ENCODE measurements at regions not wholly inside any gene's neighbourhood (a gene's known extent, or its start where the extent isn't known, plus 50 kb on each side); places are given as distances from the start of the nearest gene placed in this dataset.
A peak's percentile ranks its signal among the peaks of the same experiment; 100 is the strongest.

DNA sequence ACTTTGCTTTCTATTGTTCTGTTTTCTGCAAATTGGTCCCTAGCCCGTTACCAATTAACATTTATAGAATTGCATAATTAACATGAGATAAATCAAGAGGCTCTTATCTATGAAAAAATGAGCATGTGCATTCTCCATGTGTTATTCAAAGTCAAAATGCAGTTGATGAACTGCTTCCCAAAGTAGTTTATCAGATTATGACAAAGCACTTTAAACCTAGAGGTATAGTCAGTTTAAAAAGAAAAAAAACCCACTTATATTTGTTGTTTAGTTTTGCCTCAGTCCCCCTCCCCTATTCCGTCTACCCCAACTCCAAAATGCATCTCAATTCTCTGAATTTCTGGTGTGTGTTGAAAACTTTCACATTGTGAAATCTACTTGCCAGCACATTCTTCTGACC lies 119.5 kb downstream of the ATXN3L start:
- no peak overlapping the region for H3K4me2 ChIP-seq (ENCODE audit: low read depth, low read length, poor library complexity, severe bottlenecking)
- no peaks in the 10 kb centered on the region for H3K27me3 ChIP-seq (ENCODE audit: insufficient read depth, low read length, poor library complexity, severe bottlenecking)
- H3K4me3 ChIP-seq (ENCODE audit: low read length, poor library complexity, severe bottlenecking): no peak overlapping the region
- H3K9me3 ChIP-seq (ENCODE audit: insufficient read depth, low read depth, low read length): no peaks in the 10 kb centered on the region
- no peaks in the 10 kb centered on the region for H3K9me2 ChIP-seq (replicated peaks; ENCODE audit: low read depth, low read length)
- no peak overlapping the region for H2AFZ ChIP-seq (ENCODE audit: low read length)
- H3F3A ChIP-seq (ENCODE audit: low read depth): no peaks in the 10 kb centered on the region
- H3K9ac ChIP-seq (ENCODE audit: low read depth, low read length, poor library complexity, severe bottlenecking): no peak overlapping the region
- TF ChIP-seq, protein P1, sequence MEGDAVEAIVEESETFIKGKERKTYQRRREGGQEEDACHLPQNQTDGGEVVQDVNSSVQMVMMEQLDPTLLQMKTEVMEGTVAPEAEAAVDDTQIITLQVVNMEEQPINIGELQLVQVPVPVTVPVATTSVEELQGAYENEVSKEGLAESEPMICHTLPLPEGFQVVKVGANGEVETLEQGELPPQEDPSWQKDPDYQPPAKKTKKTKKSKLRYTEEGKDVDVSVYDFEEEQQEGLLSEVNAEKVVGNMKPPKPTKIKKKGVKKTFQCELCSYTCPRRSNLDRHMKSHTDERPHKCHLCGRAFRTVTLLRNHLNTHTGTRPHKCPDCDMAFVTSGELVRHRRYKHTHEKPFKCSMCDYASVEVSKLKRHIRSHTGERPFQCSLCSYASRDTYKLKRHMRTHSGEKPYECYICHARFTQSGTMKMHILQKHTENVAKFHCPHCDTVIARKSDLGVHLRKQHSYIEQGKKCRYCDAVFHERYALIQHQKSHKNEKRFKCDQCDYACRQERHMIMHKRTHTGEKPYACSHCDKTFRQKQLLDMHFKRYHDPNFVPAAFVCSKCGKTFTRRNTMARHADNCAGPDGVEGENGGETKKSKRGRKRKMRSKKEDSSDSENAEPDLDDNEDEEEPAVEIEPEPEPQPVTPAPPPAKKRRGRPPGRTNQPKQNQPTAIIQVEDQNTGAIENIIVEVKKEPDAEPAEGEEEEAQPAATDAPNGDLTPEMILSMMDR (conservative IDR thresholded peaks at IDR 0.05; ENCODE audit: low read length): no peak
- no peak for TF ChIP-seq EZH2phosphoT487 (IDR thresholded peaks at IDR 0.05; ENCODE audit: borderline replicate concordance)
- peaks cover 13% of the 10 kb centered on the region for H3K4me1 ChIP-seq (ENCODE audit: insufficient read depth, low read length, poor library complexity, severe bottlenecking)
- no peaks in the 10 kb centered on the region for H4K20me1 ChIP-seq (ENCODE audit: insufficient read depth, low read length, poor library complexity, severe bottlenecking)
- H3K36me3 ChIP-seq (ENCODE audit: insufficient read depth, low read length): no peaks in the 10 kb centered on the region
- no peaks in the 10 kb centered on the region for H3K79me2 ChIP-seq (ENCODE audit: insufficient read depth, low read length)

DNA sequence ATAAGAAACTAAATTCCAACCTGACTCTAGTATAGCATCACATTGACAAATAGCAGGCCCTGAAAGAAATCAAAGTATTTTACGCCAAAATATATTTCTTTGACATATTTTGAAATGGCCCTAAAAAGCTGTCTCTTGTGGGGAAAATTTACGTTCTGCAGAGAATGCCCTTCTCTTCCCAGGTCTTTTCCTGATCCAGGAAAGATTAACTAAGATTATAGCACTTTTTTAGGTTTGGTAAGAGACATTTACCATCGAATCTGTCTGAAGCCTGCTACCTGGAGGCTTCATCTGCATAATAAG lies 121.1 kb downstream of the ATXN3L start:
- TF ChIP-seq, protein P1 (conservative IDR thresholded peaks at IDR 0.05; ENCODE audit: low read length): no peak
- TF ChIP-seq EZH2phosphoT487 (IDR thresholded peaks at IDR 0.05; ENCODE audit: borderline replicate concordance): no peak

DNA sequence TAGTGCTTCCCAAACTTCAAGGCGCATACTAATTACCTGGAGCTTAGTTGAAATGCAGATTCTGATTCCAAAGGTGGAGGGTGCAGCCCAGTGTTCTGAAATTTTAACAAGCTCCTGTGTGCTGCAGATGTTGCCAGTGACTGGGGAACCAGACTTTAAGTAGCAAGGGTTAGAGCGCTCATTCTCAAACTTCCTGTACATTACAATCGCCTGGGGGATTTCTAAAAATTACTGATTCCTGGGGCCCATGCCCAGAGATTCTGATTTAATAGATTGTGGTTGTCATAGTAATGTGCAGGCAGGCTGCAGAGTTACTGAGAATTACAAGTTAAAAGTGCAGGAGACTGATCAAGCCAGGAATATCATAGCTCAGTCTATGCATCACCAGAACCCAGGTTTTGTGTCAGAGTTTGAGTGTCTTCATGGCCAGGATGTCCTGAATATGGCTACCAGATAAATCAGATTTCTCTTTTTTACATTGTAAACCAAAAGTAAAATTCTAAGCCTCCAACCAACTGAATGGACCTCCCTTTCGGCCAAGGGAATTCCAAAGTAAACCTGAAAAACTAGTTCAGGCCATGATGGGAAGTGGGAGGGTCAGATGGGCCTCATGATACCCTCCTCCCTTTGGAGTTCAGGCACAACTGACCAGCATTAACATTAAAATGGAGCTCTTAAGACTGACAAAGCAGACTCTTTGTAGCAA lies 121.6 kb downstream of the ATXN3L start:
- Histone ChIP-seq H3K4me2 (ENCODE audit: low read depth, low read length, poor library complexity, severe bottlenecking) (peak overlapping the region; percentile 51), H3K9ac (ENCODE audit: low read depth, low read length, poor library complexity, severe bottlenecking) (peak overlapping the region; percentile 36), H2AFZ (ENCODE audit: low read length) (0 out of 2 replicates have a peak overlapping the region, but pooled peaks have one; percentile 70)

More for the DNA sequence above, 121.1 kb downstream of the ATXN3L start:
- no peaks in the 10 kb centered on the region for H3K9me2 ChIP-seq (replicated peaks; ENCODE audit: low read depth, low read length)
- peak overlapping the region; percentile 51 for H3K4me2 ChIP-seq (ENCODE audit: low read depth, low read length, poor library complexity, severe bottlenecking)
- no peak overlapping the region for H3K4me3 ChIP-seq (ENCODE audit: low read length, poor library complexity, severe bottlenecking)
- no peaks in the 10 kb centered on the region for H4K20me1 ChIP-seq (ENCODE audit: insufficient read depth, low read length, poor library complexity, severe bottlenecking)
- no peaks in the 10 kb centered on the region for H3F3A ChIP-seq (ENCODE audit: low read depth)
- no peak overlapping the region for H3K9ac ChIP-seq (ENCODE audit: low read depth, low read length, poor library complexity, severe bottlenecking)
- no peaks in the 10 kb centered on the region for H3K36me3 ChIP-seq (ENCODE audit: insufficient read depth, low read length)
- H3K27me3 ChIP-seq (ENCODE audit: insufficient read depth, low read length, poor library complexity, severe bottlenecking): no peaks in the 10 kb centered on the region
- no peaks in the 10 kb centered on the region for H3K9me3 ChIP-seq (ENCODE audit: insufficient read depth, low read depth, low read length)
- H2AFZ ChIP-seq (ENCODE audit: low read length): no peak overlapping the region
- H3K79me2 ChIP-seq (ENCODE audit: insufficient read depth, low read length): no peaks in the 10 kb centered on the region
- peaks cover 26% of the 10 kb centered on the region for H3K4me1 ChIP-seq (ENCODE audit: insufficient read depth, low read length, poor library complexity, severe bottlenecking)

More for the DNA sequence above, 121.6 kb downstream of the ATXN3L start:
- TF ChIP-seq, protein P1 (conservative IDR thresholded peaks at IDR 0.05; ENCODE audit: low read length): no peak
- TF ChIP-seq EZH2phosphoT487 (IDR thresholded peaks at IDR 0.05; ENCODE audit: borderline replicate concordance): no peak
- H3K36me3 ChIP-seq (ENCODE audit: insufficient read depth, low read length): no peaks in the 10 kb centered on the region
- no peaks in the 10 kb centered on the region for H3F3A ChIP-seq (ENCODE audit: low read depth)
- peaks cover 26% of the 10 kb centered on the region for H3K4me1 ChIP-seq (ENCODE audit: insufficient read depth, low read length, poor library complexity, severe bottlenecking)
- no peaks in the 10 kb centered on the region for H4K20me1 ChIP-seq (ENCODE audit: insufficient read depth, low read length, poor library complexity, severe bottlenecking)
- no peaks in the 10 kb centered on the region for H3K79me2 ChIP-seq (ENCODE audit: insufficient read depth, low read length)
- no peaks in the 10 kb centered on the region for H3K27me3 ChIP-seq (ENCODE audit: insufficient read depth, low read length, poor library complexity, severe bottlenecking)
- H3K9me2 ChIP-seq (replicated peaks; ENCODE audit: low read depth, low read length): no peaks in the 10 kb centered on the region
- H3K4me3 ChIP-seq (ENCODE audit: low read length, poor library complexity, severe bottlenecking): no peak overlapping the region
- no peaks in the 10 kb centered on the region for H3K9me3 ChIP-seq (ENCODE audit: insufficient read depth, low read depth, low read length)

All from Loucy (cell line).